Skeletal muscle tissue (tissue), 3 donors: ENCODE measurements at regions not wholly inside any gene's neighbourhood (a gene's known extent, or its start where the extent isn't known, plus 50 kb on each side); places are given as distances from the start of the nearest gene placed in this dataset.

Experiments
- H3K27ac ChIP-seq: one replicate; pipeline ENCODE4 v1.7.0; 2013; ENCODE audit warnings: mild to moderate bottlenecking, low read depth, low read length, inconsistent platforms
- H3K27me3 ChIP-seq, 3 donors: one replicate each; pipeline ENCODE4 v1.7.0; 2013; ENCODE audit warnings: low read length in 3 of 3; ENCODE audit not compliant: control insufficient read depth in 3 of 3, insufficient read depth in 3 of 3
- H3K36me3 ChIP-seq, 3 donors: one replicate each; pipeline ENCODE4 v1.7.0; 2013; ENCODE audit warnings: low read length in 3 of 3; ENCODE audit not compliant: control insufficient read depth in 3 of 3, insufficient read depth in 3 of 3
- H3K4me1 ChIP-seq, 3 donors: one replicate each; pipeline ENCODE4 v1.7.0; 2013; ENCODE audit warnings: low read length in 3 of 3, mild to moderate bottlenecking in 3 of 3; ENCODE audit not compliant: control insufficient read depth in 3 of 3, insufficient read depth in 3 of 3
- H3K4me3 ChIP-seq, 3 donors: one replicate each; pipeline ENCODE4 v1.7.0; 2013; ENCODE audit warnings: low read length in 3 of 3
- H3K9ac ChIP-seq, 3 donors: one replicate each; pipeline ENCODE4 v1.7.0; 2013; ENCODE audit warnings: low read length in 3 of 3, mild to moderate bottlenecking in 3 of 3, moderate library complexity in 2 of 3, low read depth in 1 of 3
- H3K9me3 ChIP-seq, 3 donors: one replicate each; pipeline ENCODE4 v1.7.0; 2013; ENCODE audit warnings: low read length in 3 of 3; ENCODE audit not compliant: control insufficient read depth in 3 of 3
- donor health status: Osteomylitis.

DNA sequence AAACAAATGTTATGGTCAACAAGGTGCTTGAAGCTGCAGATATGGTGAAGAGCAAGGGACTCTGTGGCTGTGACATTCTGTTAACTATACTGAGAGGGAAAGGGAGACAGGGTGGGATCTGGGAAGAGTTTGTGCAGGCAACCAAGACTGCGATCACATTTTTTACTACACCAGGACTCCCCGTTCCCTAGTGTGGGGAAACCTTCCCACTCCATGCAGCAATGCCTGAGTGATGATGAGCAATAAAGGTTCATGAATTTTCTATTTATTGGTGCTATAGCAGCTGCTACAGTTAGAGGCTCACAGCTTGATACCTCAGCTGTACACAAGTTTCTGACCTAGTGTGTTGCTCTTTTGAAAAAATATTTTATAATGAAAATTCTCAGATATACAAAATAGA, 160.9 kb upstream of the SGO1 start:
- no peaks in the 10 kb centered on the region for H3K4me1 ChIP-seq
- H3K9me3 ChIP-seq = no peaks in the 10 kb centered on the region
- H3K4me3 ChIP-seq = no peak overlapping the region
- no peak overlapping the region for H3K9ac ChIP-seq
- H3K27ac ChIP-seq = no peak overlapping the region
- H3K36me3 ChIP-seq = no peaks in the 10 kb centered on the region
- H3K27me3 ChIP-seq = no peaks in the 10 kb centered on the region

DNA sequence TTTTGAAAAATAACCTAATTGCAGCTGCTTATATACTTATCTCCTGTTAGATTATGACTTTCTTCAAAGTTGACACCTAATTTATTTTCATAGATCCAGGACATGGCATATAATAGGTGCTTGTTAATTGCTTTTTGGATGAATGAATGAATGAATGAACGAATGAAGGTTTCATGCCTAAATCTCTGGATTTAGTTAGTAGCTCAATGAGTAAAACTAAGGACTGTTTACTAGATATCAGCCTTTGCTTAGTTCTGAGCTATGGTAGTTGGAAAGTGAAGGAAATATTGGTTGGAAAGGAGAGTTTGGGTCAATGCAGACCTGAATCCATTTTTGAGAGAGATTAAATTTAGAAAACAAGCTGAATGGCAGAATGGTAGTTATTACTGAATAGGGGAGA, 160.4 kb upstream of the SGO1 start:
- Histone ChIP-seq H3K36me3 (no peaks in the 10 kb centered on the region), H3K9me3 (no peaks in the 10 kb centered on the region), H3K27me3 (no peaks in the 10 kb centered on the region), H3K27ac (no peak overlapping the region), H3K4me3 (no peak overlapping the region), H3K9ac (no peak overlapping the region), H3K4me1 (no peaks in the 10 kb centered on the region)

DNA sequence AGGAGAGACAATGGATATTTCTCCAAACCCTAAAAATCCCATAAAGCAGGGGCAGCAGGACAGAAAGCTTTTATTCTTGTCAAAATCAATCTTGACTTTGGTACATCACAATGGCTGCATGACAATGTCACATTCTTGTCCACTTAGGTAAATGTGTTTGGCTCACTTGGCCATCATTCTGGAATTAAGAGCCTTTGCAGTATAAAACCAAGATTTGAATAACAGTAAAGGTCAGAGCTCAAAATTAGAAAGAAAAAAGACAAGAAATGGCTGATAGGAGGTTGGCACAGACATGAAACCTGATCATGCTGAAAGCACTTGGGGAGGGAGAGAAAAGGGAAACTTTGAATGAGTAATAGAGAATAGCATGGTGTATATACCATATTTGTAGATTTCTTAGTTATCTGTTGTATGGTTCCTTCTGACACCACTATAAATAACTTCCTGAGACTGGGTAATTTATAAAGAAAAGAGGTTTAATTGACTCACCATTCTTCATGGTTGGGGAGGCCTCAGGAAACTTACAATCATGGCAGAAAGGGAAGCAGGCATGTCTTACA, 158.5 kb upstream of the SGO1 start:
- H3K4me3 ChIP-seq = no peak overlapping the region
- H3K27ac ChIP-seq = no peak overlapping the region
- no peaks in the 10 kb centered on the region for H3K36me3 ChIP-seq
- H3K27me3 ChIP-seq = no peaks in the 10 kb centered on the region
- no peak overlapping the region for H3K9ac ChIP-seq
- no peaks in the 10 kb centered on the region for H3K4me1 ChIP-seq
- H3K9me3 ChIP-seq = no peaks in the 10 kb centered on the region

GRCh38 chr3:20343790-20344189, 157.8 kb upstream of the SGO1 start:
- Histone ChIP-seq H3K27ac (no peak overlapping the region), H3K36me3 (no peaks in the 10 kb centered on the region), H3K27me3 (no peaks in the 10 kb centered on the region), H3K9ac (no peak overlapping the region), H3K4me1 (no peaks in the 10 kb centered on the region), H3K9me3 (no peaks in the 10 kb centered on the region), H3K4me3 (no peak overlapping the region)

GRCh38 chr3:20340324-20340928, 154.4 kb upstream of the SGO1 start:
- Histone ChIP-seq H3K4me1 (no peaks in the 10 kb centered on the region), H3K27ac (no peak overlapping the region), H3K36me3 (no peaks in the 10 kb centered on the region), H3K4me3 (no peak overlapping the region), H3K9me3 (no peaks in the 10 kb centered on the region), H3K9ac (no peak overlapping the region), H3K27me3 (no peaks in the 10 kb centered on the region)

DNA sequence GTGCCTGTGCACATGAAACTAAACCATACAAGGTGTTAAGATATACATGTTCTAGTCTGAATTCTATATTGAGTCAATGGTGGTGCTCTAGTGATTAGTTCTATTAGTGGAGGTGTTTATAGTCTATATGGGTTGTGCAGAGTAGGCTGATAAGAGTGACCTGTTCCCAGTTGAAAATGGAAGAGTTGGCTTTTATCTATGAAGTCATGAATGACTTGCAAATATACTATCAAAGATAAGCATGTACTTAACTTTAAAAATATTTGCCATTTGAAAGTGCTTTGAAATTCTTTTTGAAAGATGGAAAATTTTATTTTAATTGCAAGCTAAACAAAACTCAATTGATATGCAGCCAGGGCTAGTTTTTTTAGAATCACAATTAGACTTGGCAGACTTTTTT, 150.6 kb upstream of the SGO1 start:
- H3K36me3 ChIP-seq = no peaks in the 10 kb centered on the region
- H3K9me3 ChIP-seq = no peaks in the 10 kb centered on the region
- no peaks in the 10 kb centered on the region for H3K27me3 ChIP-seq
- no peak overlapping the region for H3K27ac ChIP-seq
- H3K4me3 ChIP-seq = no peak overlapping the region
- no peak overlapping the region for H3K9ac ChIP-seq
- no peaks in the 10 kb centered on the region for H3K4me1 ChIP-seq

DNA sequence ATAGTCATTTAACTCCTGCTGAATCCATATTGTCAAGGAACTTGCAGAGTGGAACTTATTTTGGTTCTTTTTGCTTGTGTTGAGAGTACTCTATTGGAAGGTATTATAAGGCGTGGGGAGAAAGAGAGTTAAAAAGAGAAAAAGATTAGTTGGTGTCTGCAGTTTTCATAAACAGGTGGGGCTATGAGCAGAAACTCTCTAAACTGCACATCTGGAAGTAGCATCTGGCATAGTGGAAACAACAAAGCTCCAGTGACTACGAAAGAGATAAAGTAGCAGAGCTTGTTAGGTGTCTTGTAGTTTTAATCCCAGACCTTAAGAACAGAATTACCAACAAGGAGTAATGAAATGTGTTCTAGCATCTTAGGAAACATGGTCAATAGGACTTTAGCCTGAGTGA, 148.8 kb upstream of the SGO1 start:
- Histone ChIP-seq H3K4me3 (no peak overlapping the region), H3K36me3 (no peaks in the 10 kb centered on the region), H3K9ac (no peak overlapping the region), H3K27me3 (no peaks in the 10 kb centered on the region), H3K4me1 (no peaks in the 10 kb centered on the region), H3K27ac (no peak overlapping the region), H3K9me3 (no peaks in the 10 kb centered on the region)

GRCh38 chr3:20327889-20328288, 141.9 kb upstream of the SGO1 start:
- Histone ChIP-seq H3K27me3 (no peaks in the 10 kb centered on the region), H3K27ac (no peak overlapping the region), H3K9me3 (no peaks in the 10 kb centered on the region), H3K36me3 (no peaks in the 10 kb centered on the region), H3K4me3 (no peak overlapping the region), H3K4me1 (no peaks in the 10 kb centered on the region), H3K9ac (no peak overlapping the region)

- H3K36me3 ChIP-seq = no peaks in the 10 kb centered on the region
- no peak overlapping the region for H3K4me3 ChIP-seq
- H3K9me3 ChIP-seq = no peaks in the 10 kb centered on the region
- H3K27ac ChIP-seq = no peak overlapping the region
- H3K27me3 ChIP-seq = no peaks in the 10 kb centered on the region
- H3K9ac ChIP-seq = no peak overlapping the region
- H3K4me1 ChIP-seq = no peaks in the 10 kb centered on the region
Measured at GRCh38 chr3:20326541-20326940, 140.5 kb upstream of the SGO1 start.

- H3K9me3 ChIP-seq = no peaks in the 10 kb centered on the region
- no peak overlapping the region for H3K27ac ChIP-seq
- no peak overlapping the region for H3K9ac ChIP-seq
- H3K27me3 ChIP-seq = no peaks in the 10 kb centered on the region
- H3K36me3 ChIP-seq = no peaks in the 10 kb centered on the region
- no peak overlapping the region for H3K4me3 ChIP-seq
- no peaks in the 10 kb centered on the region for H3K4me1 ChIP-seq
Measured at GRCh38 chr3:20325563-20325962, 139.6 kb upstream of the SGO1 start.
